Lung (tissue), 11 donors: ENCODE measurements at regions not wholly inside any gene's neighbourhood (a gene's known extent, or its start where the extent isn't known, plus 50 kb on each side); places are given as distances from the start of the nearest gene placed in this dataset.

Source experiments
- ATAC-seq: fragments of 200-7000 bp; cut with Tn5 transposase; one replicate; pipeline ENCODE4 v1.9.1; 2020; ENCODE audit warnings: moderate number of reproducible peaks; ENCODE audit not compliant: insufficient read depth, low FRiP score
- DNase-seq, 3 donors: peaks; one replicate each; pipeline ENCODE4 v3.0.0-alpha.2; 2013 to 2017
- H3K27ac ChIP-seq, 2 donors: one replicate each; pipeline ENCODE4 v1.5.1; 2013; ENCODE audit warnings: mild to moderate bottlenecking in 2 of 2, moderate library complexity in 2 of 2, control low read depth in 1 of 2, inconsistent platforms in 1 of 2, low read depth in 1 of 2, low read length in 1 of 2
- H3K27me3 ChIP-seq, 3 donors: one replicate each; pipeline ENCODE4 v1.5.1; 2013; ENCODE audit warnings: low read length in 2 of 3; ENCODE audit not compliant: control insufficient read depth in 3 of 3, insufficient read depth in 3 of 3
- H3K36me3 ChIP-seq, 4 donors: one replicate each; pipeline ENCODE4 v1.5.1; 2013; ENCODE audit warnings: low read length in 4 of 4, mild to moderate bottlenecking in 1 of 4, moderate library complexity in 1 of 4; ENCODE audit not compliant: control insufficient read depth in 4 of 4, insufficient read depth in 4 of 4
- H3K4me1 ChIP-seq, 5 donors: one replicate each; pipeline ENCODE4 v1.5.1; 2013; ENCODE audit warnings: low read length in 5 of 5, mild to moderate bottlenecking in 2 of 5, moderate library complexity in 1 of 5; ENCODE audit not compliant: control insufficient read depth in 5 of 5, insufficient read depth in 5 of 5
- H3K4me3 ChIP-seq: one replicate; pipeline ENCODE4 v1.5.1; 2013; ENCODE audit warnings: mild to moderate bottlenecking, control low read depth, moderate library complexity
- H3K9ac ChIP-seq, 2 donors: one replicate each; pipeline ENCODE4 v1.5.1; 2013; ENCODE audit warnings: low read length in 2 of 2, control low read depth in 1 of 2; ENCODE audit not compliant: insufficient read depth in 1 of 2
- H3K9me3 ChIP-seq, 4 donors: one replicate each; pipeline ENCODE4 v1.5.1; 2013; ENCODE audit warnings: low read length in 3 of 4, mild to moderate bottlenecking in 1 of 4, moderate library complexity in 1 of 4; ENCODE audit not compliant: control insufficient read depth in 4 of 4, insufficient read depth in 3 of 4
- WGBS, 2 donors: extraction: QIAGEN DNeasy Blood & Tissue Kit; methylation state at CpG; one replicate each; pipeline ENCODE4 v1.1.7; 2013; 5-methylcytosine and 5-hydroxymethylcytosine counted together
- TF ChIP-seq, protein P1 (sequence below): IDR thresholded peaks from 2 replicates; pipeline ENCODE4 v1.5.1; 2012; ENCODE audit warnings: mild to moderate bottlenecking; ENCODE audit errors: control extremely low read depth, extremely low read depth
- donor health status: control.
- donor health status: control.
- donor health status: Bipolar disorder and iron deficiency.
- donor health status: healthy.
- donor health status: DM: yes; HTN: yes; CAD: no.

DNA sequence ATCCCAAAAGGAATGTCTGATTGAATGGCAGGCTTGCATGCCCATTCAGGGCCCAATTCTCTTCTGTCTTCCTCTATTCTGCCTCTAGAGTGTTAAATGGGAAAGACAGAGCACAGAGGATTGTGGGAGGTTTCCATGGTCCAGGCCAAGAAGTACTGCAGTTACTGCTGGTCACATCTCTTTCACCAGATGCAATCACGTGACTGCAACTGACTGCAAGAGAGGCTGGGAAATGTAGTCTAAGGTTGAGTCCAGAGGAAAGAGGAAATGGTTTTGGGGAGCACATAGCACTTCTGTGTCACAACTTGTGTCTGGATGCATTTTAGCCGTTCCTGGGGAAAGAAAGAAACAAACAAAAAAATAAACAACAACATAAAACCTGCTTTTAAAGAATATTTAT is 336.4 kb upstream of the BTBD3 start:
- ATAC-seq = no peak
- WGBS, 2 donors = 42 to 56% methylated on average over 2 of the region's 2 CpGs

DNA sequence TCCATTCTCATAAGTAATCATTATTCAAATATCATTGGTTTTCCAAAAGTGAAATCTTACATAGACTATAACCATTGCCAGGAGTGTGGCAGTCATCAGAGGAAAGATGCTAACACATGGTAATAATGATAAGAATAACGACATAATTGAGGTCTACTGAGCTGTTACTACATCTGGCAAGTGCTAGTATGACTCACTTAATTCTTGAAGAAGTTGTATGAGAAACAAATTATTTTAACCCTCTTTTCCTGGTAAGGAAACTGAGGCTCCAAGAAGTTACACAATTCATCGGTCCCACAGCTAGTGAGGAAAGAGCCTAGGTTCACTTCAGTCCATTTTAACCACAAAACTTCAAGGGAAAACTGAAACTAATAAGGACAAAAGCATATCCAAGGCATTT is 335.6 kb upstream of the BTBD3 start:
- TF ChIP-seq, protein P1, sequence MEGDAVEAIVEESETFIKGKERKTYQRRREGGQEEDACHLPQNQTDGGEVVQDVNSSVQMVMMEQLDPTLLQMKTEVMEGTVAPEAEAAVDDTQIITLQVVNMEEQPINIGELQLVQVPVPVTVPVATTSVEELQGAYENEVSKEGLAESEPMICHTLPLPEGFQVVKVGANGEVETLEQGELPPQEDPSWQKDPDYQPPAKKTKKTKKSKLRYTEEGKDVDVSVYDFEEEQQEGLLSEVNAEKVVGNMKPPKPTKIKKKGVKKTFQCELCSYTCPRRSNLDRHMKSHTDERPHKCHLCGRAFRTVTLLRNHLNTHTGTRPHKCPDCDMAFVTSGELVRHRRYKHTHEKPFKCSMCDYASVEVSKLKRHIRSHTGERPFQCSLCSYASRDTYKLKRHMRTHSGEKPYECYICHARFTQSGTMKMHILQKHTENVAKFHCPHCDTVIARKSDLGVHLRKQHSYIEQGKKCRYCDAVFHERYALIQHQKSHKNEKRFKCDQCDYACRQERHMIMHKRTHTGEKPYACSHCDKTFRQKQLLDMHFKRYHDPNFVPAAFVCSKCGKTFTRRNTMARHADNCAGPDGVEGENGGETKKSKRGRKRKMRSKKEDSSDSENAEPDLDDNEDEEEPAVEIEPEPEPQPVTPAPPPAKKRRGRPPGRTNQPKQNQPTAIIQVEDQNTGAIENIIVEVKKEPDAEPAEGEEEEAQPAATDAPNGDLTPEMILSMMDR = no peak
- WGBS, 2 donors = 31 to 34% methylated on average over 2 of the region's 2 CpGs
- no peaks in the 10 kb centered on the region for H3K27me3 ChIP-seq
- H3K9ac ChIP-seq = no peak overlapping the region
- DNase-seq (no peak), ATAC-seq (no peak)
- no peak overlapping the region for H3K4me3 ChIP-seq
- H3K36me3 ChIP-seq = no peaks in the 10 kb centered on the region
- no peak overlapping the region for H3K27ac ChIP-seq
- no peaks in the 10 kb centered on the region for H3K4me1 ChIP-seq
- no peaks in the 10 kb centered on the region for H3K9me3 ChIP-seq

More for the DNA sequence above, 336.4 kb upstream of the BTBD3 start:
- DNase-seq = no peak
- TF ChIP-seq, protein P1 = no peak
- Histone ChIP-seq H3K4me3 (no peak overlapping the region), H3K9ac (no peak overlapping the region), H3K4me1 (no peaks in the 10 kb centered on the region), H3K36me3 (no peaks in the 10 kb centered on the region), H3K27me3 (no peaks in the 10 kb centered on the region), H3K27ac (no peak overlapping the region), H3K9me3 (no peaks in the 10 kb centered on the region)

DNA sequence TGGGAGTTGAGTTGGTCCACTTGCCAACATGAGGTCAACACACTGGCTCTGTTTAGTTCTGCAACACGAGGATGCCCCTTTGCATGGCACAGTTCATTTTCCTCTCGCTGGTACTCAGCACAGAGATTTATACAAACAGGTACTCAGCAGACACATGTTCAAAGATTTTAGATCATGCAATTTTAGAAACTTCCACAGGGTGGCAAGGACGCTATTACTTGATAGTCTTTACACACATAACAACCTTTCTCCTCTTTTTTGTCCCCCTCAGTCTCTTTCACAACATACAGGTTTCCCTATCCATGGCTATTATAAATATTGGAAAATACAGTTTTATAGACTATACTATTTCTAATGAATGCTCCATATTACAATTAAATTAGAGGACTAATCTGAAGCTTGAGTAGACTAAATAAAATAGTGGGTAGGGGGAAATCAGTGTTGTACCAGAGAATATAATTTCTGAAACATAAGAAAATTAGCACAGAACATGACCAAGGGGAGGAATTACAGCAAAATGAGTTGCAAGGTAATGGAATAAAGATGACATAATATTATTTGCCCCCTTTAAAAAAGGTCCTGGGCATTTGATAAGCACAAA is 331.8 kb upstream of the BTBD3 start:
- no peak overlapping the region for H3K9ac ChIP-seq
- no peaks in the 10 kb centered on the region for H3K9me3 ChIP-seq
- no peak overlapping the region for H3K4me3 ChIP-seq
- 33 to 43% methylated on average over 3 of the region's 3 CpGs for WGBS, 2 donors
- no peaks in the 10 kb centered on the region for H3K36me3 ChIP-seq
- no peak overlapping the region for H3K27ac ChIP-seq
- no peaks in the 10 kb centered on the region for H3K4me1 ChIP-seq
- no peaks in the 10 kb centered on the region for H3K27me3 ChIP-seq
- ATAC-seq (no peak), DNase-seq (peak in 2 of 3 donors; percentile 11 to 25)
- TF ChIP-seq, protein P1 = no peak

DNA sequence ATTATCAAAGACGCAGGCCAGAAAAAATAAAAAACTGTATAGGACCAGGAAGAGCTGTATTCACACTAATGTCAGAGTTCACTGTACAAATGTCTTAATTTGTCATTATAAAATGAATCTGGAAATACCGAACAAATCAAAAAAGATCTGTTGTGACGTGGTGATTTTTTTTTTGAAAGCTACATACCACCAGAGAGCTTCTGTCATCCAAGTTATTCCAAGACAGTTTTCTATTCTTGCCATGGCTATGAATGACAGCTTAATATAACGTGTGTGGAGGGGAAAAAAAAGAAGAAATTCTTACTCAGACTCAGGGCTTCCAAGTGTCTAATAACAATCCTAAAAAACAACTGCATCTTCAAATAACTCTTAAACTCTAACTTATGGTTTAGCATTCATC is 328.8 kb upstream of the BTBD3 start:
- no peak for ATAC-seq

More for the DNA sequence above, 328.8 kb upstream of the BTBD3 start:
- Histone ChIP-seq H3K9me3 (no peaks in the 10 kb centered on the region), H3K36me3 (no peaks in the 10 kb centered on the region), H3K4me1 (no peaks in the 10 kb centered on the region), H3K4me3 (no peak overlapping the region), H3K27me3 (no peaks in the 10 kb centered on the region), H3K27ac (no peak overlapping the region), H3K9ac (no peak overlapping the region)
- TF ChIP-seq, protein P1 = no peak
- no peak for DNase-seq
- 73 to 88% methylated on average over 4 of the region's 4 CpGs for WGBS, 2 donors
